ENCODE measurements at regions not wholly inside any gene's neighbourhood (a gene's known extent, or its start where the extent isn't known, plus 50 kb on each side); places are given as distances from the start of the nearest gene placed in this dataset.

GRCh38 chr5:67607958-67608357 lies 411.4 kb upstream of the CD180 start:
- no peaks in the 10 kb centered on the region for H3K4me1 ChIP-seq (ENCODE audit: insufficient read depth, low read length)
- intact Hi-C loops (cut with DNase I, micrococcal nuclease), result no loop called here
- H3K36me3 ChIP-seq (ENCODE audit: insufficient read depth, low read length), result no peaks in the 10 kb centered on the region
- no peak overlapping the region for H3K4me3 ChIP-seq (ENCODE audit: low read length)
- CTCF ChIA-PET, result interaction anchor here (1.0 kb wide), 1 partner anchor 10 kb away, joined by 3 read pairs; no protein-coding TSS in a partner anchor
- Mint-ChIP-seq H3K4me1 (ENCODE audit: low read depth) (peaks cover 11% of the 10 kb centered on the region), H3K4me3 (no peak overlapping the region), H3K27ac (no peak overlapping the region), H3K27me3 (peaks cover 23% of the 10 kb centered on the region), H3K36me3 (ENCODE audit: low read depth) (peaks cover 4% of the 10 kb centered on the region), H3K9me3 (no peaks in the 10 kb centered on the region)
- POLR2A ChIA-PET, result no interaction called here
- ATAC-seq (ENCODE audit: poor library complexity) (no peak), DNase-seq (no peak)
- TF ChIP-seq, protein P1, sequence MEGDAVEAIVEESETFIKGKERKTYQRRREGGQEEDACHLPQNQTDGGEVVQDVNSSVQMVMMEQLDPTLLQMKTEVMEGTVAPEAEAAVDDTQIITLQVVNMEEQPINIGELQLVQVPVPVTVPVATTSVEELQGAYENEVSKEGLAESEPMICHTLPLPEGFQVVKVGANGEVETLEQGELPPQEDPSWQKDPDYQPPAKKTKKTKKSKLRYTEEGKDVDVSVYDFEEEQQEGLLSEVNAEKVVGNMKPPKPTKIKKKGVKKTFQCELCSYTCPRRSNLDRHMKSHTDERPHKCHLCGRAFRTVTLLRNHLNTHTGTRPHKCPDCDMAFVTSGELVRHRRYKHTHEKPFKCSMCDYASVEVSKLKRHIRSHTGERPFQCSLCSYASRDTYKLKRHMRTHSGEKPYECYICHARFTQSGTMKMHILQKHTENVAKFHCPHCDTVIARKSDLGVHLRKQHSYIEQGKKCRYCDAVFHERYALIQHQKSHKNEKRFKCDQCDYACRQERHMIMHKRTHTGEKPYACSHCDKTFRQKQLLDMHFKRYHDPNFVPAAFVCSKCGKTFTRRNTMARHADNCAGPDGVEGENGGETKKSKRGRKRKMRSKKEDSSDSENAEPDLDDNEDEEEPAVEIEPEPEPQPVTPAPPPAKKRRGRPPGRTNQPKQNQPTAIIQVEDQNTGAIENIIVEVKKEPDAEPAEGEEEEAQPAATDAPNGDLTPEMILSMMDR (IDR thresholded peaks at IDR 0.05), result no peak
- H3K27me3 ChIP-seq (ENCODE audit: control insufficient read depth in 1 of 2, insufficient read depth in 2 of 2, low read length in 2 of 2), result no peaks in the 10 kb centered on the region
- peaks cover 0 to 7% of the 10 kb centered on the region in 2 experiments for H3K9me3 ChIP-seq (ENCODE audit: control insufficient read depth in 1 of 2, insufficient read depth in 1 of 2, low read length in 2 of 2)
- no peak overlapping the region for H3K27ac ChIP-seq (ENCODE audit: low read depth in 1 of 2, low read length in 2 of 2)

GRCh38 chr5:67606586-67606947 lies 410.0 kb upstream of the CD180 start:
- H3K27ac ChIP-seq (ENCODE audit: low read depth in 1 of 2, low read length in 2 of 2), result no peak overlapping the region
- H3K27ac Mint-ChIP-seq, result no peak overlapping the region
- no peaks in the 10 kb centered on the region for H3K4me1 ChIP-seq (ENCODE audit: insufficient read depth, low read length)
- H3K36me3 ChIP-seq (ENCODE audit: insufficient read depth, low read length), result no peaks in the 10 kb centered on the region
- ChIA-PET CTCF (no interaction called here), POLR2A (no interaction called here)
- peaks cover under 1% of the 10 kb centered on the region for H3K9me3 Mint-ChIP-seq
- TF ChIP-seq, protein P1 (IDR thresholded peaks at IDR 0.05), result no peak
- intact Hi-C loops (cut with DNase I, micrococcal nuclease), result no loop called here
- H3K27me3 Mint-ChIP-seq, result peaks cover 23% of the 10 kb centered on the region
- H3K9me3 ChIP-seq (ENCODE audit: control insufficient read depth in 1 of 2, insufficient read depth in 1 of 2, low read length in 2 of 2), result peaks cover 0 to 7% of the 10 kb centered on the region in 2 experiments
- no peaks in the 10 kb centered on the region for H3K4me1 Mint-ChIP-seq (ENCODE audit: low read depth)
- H3K4me3 ChIP-seq (ENCODE audit: low read length), result no peak overlapping the region
- peaks cover 4% of the 10 kb centered on the region for H3K36me3 Mint-ChIP-seq (ENCODE audit: low read depth)
- no peak for ATAC-seq (ENCODE audit: poor library complexity)
- no peak for DNase-seq
- no peak overlapping the region for H3K4me3 Mint-ChIP-seq
- no peaks in the 10 kb centered on the region for H3K27me3 ChIP-seq (ENCODE audit: control insufficient read depth in 1 of 2, insufficient read depth in 2 of 2, low read length in 2 of 2)

DNA sequence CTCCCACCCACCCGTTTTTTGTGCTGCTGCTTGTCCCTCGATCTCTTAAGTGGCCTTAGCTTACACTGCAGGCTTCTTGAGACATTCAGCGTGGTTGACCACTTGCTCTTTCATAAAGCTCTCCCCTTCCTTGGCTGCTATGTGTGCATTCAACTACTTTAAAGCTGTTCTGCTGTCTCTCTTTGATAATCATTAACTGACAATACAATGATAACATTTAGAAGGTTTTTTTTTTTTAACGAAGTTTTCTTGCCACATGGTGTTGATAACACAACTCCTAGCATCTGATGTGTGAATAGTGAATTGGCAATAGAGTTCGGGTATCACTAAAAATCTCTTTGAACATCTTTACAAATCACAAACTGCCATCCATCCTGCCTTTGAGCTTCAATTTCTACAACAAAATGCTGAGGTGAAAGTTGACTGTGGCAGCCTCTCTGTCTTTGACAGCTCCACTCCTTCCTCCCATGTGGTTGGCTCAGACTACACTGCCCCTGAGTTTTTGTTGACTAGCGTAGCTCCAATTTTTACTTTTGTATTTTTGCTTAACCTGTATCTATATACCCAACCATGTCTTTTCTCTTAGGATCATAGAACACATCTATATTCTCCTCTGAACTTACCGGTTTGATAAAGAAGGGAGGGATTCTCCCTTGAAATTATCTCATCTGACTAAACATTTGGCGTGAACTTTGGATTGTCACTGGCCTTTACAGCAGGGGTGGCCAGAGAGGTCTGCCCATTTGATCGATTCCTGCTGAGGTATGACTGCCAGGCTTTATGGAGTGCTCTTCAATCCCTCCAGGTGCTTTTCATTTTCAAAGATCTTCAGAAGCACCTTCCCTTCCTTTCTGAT lies 409.4 kb upstream of the CD180 start:
- no peak overlapping the region for H3K27ac Mint-ChIP-seq
- peaks cover 4% of the 10 kb centered on the region for H3K36me3 Mint-ChIP-seq (ENCODE audit: low read depth)
- H3K36me3 ChIP-seq (ENCODE audit: insufficient read depth, low read length), result no peaks in the 10 kb centered on the region
- CTCF ChIA-PET, result no interaction called here
- H3K4me3 ChIP-seq (ENCODE audit: low read length), result no peak overlapping the region
- H3K27ac ChIP-seq (ENCODE audit: low read depth in 1 of 2, low read length in 2 of 2), result no peak overlapping the region
- DNase-seq, result no peak
- H3K4me3 Mint-ChIP-seq, result no peak overlapping the region
- TF ChIP-seq, protein P1 (IDR thresholded peaks at IDR 0.05), result no peak
- H3K4me1 ChIP-seq (ENCODE audit: insufficient read depth, low read length), result no peaks in the 10 kb centered on the region
- no peak for ATAC-seq (ENCODE audit: poor library complexity)
- H3K9me3 ChIP-seq (ENCODE audit: control insufficient read depth in 1 of 2, insufficient read depth in 1 of 2, low read length in 2 of 2), result peaks cover 0 to 7% of the 10 kb centered on the region in 2 experiments
- no peaks in the 10 kb centered on the region for H3K27me3 ChIP-seq (ENCODE audit: control insufficient read depth in 1 of 2, insufficient read depth in 2 of 2, low read length in 2 of 2)
- peaks cover 4% of the 10 kb centered on the region for H3K9me3 Mint-ChIP-seq
- POLR2A ChIA-PET, result no interaction called here
- H3K27me3 Mint-ChIP-seq, result peaks cover 20% of the 10 kb centered on the region
- H3K4me1 Mint-ChIP-seq (ENCODE audit: low read depth), result no peaks in the 10 kb centered on the region
- intact Hi-C loops (cut with DNase I, micrococcal nuclease), result no loop called here

Data from CD4-positive, alpha-beta T cell (primary cell).